Adrenal gland (tissue), 5 donors: ENCODE measurements at regions not wholly inside any gene's neighbourhood (a gene's known extent, or its start where the extent isn't known, plus 50 kb on each side); places are given as distances from the start of the nearest gene placed in this dataset.

Experiments used
- POLR2A ChIP-seq, 2 donors: fragments of 450-650 bp; IDR thresholded peaks; one replicate each; pipeline ENCODE4 v1.6.1; 2017; ENCODE audit warnings: antibody characterized with exemption in 2 of 2, mild to moderate bottlenecking in 2 of 2, moderate library complexity in 1 of 2
- TF ChIP-seq, protein P1 (sequence below), 6 experiments: fragments of 450-650 bp in 4 of 6; fragments of 200-600 bp in 2 of 6; sonication (generic) in 1 of 6; IDR thresholded peaks; 1 replicate in 5 of 6; 2 replicates in 1 of 6; pipeline versions ENCODE4 v1.5.1 to v1.8.0; 2016 to 2021; ENCODE audit warnings: antibody characterized with exemption in 6 of 6, mild to moderate bottlenecking in 2 of 6, moderate library complexity in 1 of 6
- donor health status: DM: no; HTN: no; CAD: no.

DNA sequence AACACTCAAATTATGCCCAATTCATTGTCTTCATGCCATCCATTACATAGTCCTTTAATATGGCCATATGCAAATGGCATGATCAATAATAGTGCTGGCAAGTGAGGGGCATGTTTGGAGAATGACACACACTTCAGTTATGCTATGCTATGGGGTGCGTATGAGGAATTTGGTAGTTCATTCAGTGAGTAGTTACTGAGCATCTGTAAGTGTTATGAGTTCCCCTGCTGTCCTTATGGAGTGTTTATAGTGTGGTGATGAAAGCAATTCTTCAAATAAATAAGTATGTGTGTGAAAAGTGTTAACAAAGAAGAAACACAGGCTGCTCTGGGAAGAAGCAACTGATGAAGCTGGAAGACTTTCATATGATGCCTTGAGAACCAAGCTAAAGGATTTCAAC lies 383.7 kb upstream of the SLC14A2 start:
- TF ChIP-seq, protein P1, sequence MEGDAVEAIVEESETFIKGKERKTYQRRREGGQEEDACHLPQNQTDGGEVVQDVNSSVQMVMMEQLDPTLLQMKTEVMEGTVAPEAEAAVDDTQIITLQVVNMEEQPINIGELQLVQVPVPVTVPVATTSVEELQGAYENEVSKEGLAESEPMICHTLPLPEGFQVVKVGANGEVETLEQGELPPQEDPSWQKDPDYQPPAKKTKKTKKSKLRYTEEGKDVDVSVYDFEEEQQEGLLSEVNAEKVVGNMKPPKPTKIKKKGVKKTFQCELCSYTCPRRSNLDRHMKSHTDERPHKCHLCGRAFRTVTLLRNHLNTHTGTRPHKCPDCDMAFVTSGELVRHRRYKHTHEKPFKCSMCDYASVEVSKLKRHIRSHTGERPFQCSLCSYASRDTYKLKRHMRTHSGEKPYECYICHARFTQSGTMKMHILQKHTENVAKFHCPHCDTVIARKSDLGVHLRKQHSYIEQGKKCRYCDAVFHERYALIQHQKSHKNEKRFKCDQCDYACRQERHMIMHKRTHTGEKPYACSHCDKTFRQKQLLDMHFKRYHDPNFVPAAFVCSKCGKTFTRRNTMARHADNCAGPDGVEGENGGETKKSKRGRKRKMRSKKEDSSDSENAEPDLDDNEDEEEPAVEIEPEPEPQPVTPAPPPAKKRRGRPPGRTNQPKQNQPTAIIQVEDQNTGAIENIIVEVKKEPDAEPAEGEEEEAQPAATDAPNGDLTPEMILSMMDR (IDR thresholded peaks at IDR 0.05), result no peak
- no peak for TF ChIP-seq POLR2A (IDR thresholded peaks at IDR 0.05)
